Hematopoietic multipotent progenitor cell treated with erythropoietin and hydrocortisone succinate and interleukin-3 and kit ligand, for 17 days (in vitro differentiated cells): ENCODE measurements at regions not wholly inside any gene's neighbourhood (a gene's known extent, or its start where the extent isn't known, plus 50 kb on each side); places are given as distances from the start of the nearest gene placed in this dataset.

Experiments used
- DNase-seq: peaks from one replicate; pipeline ENCODE4 v3.0.0-alpha.2; 2015; ENCODE audit warnings: low spot score

- no peak for DNase-seq
These were observed 125.4 kb downstream of the LRIG3 start for GRCh38 chr12:58794859-58795258.

- no peak for DNase-seq
These were observed 124.5 kb downstream of the LRIG3 start for GRCh38 chr12:58795825-58796224.

GRCh38 chr12:58801986-58802385, 118.3 kb downstream of the LRIG3 start:
- DNase-seq, result no peak

- DNase-seq, result no peak
These were observed 116.4 kb downstream of the LRIG3 start for GRCh38 chr12:58803908-58804307.

- no peak for DNase-seq
These were observed 115.6 kb downstream of the LRIG3 start for GRCh38 chr12:58804749-58805148.

DNA sequence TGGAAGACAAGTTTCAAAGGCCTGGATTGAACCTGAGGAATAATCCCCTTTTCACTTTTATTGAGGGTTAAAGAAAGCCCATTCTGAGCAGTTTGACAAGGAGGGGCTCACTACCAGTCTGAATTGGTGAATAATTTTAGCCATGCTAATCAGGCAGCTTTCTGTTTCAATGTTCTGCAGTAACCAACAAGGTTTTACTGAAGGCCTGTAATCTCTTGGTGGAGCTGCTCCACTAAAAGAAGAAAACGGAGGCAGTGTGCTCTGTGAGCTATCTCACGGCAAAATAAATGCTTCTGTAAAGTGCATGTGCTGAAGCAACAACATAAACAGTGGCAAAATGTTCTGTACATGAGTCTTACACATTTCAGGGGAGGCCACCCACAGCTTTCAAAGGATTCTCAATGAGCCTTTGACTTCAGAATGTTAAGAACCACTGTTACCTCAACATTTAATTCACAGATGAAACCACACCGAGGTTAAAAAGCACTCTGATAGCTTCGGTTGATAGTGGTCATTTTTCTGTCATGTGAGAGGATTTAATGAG, 111.2 kb downstream of the LRIG3 start:
- DNase-seq, result no peak

GRCh38 chr12:58811346-58811745, 109.0 kb downstream of the LRIG3 start:
- DNase-seq, result no peak

- DNase-seq, result no peak
These were observed 108.1 kb downstream of the LRIG3 start for GRCh38 chr12:58812214-58812613.

GRCh38 chr12:58814036-58814435, 106.3 kb downstream of the LRIG3 start:
- DNase-seq, result no peak

GRCh38 chr12:58815235-58815634, 105.1 kb downstream of the LRIG3 start:
- no peak for DNase-seq

GRCh38 chr12:58818546-58818945, 101.8 kb downstream of the LRIG3 start:
- DNase-seq, result no peak

GRCh38 chr12:58819345-58819744, 101.0 kb downstream of the LRIG3 start:
- no peak for DNase-seq

GRCh38 chr12:58819985-58820384, 100.3 kb downstream of the LRIG3 start:
- no peak for DNase-seq
